ENCODE measurements at regions not wholly inside any gene's neighbourhood (a gene's known extent, or its start where the extent isn't known, plus 50 kb on each side); places are given as distances from the start of the nearest gene placed in this dataset.

DNA sequence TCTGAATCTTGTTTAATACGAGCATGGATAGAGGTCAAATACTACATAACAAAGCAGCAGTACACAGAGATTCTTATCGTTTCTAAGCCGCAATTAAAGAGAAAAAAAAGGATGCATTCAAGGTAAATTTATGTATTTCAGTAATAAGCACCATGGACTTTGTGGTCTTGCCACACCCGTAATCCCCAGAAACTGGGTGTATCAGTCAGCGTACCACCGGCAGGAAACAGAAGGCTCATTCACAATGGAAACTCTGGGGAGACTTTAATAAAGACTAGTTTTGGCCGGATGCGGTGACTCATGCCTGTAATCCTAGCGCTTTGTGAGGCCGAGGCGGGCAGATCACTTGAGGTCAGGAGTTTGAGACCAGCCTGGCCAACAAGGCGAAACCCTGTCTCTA is 81.9 kb upstream of the ZNF280D start (continued):
- TF ChIP-seq, protein P1, sequence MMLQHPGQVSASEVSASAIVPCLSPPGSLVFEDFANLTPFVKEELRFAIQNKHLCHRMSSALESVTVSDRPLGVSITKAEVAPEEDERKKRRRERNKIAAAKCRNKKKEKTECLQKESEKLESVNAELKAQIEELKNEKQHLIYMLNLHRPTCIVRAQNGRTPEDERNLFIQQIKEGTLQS (IDR thresholded peaks at IDR 0.05; ENCODE audit: insufficient read depth, low read depth, low read length) = no peak
- TF ChIP-seq SP1 (IDR thresholded peaks at IDR 0.05; ENCODE audit: low read depth, low read length) (no peak), SIX5 (IDR thresholded peaks at IDR 0.05; ENCODE audit: low read depth, low read length) (no peak)
